K562 (cell line): ENCODE measurements at regions not wholly inside any gene's neighbourhood (a gene's known extent, or its start where the extent isn't known, plus 50 kb on each side); places are given as distances from the start of the nearest gene placed in this dataset.

ENCODE experiments used
- CBX2 ChIP-seq: fragments of 200-600 bp; sonication (generic); IDR thresholded peaks from one replicate; pipeline ENCODE4 v1.6.1; 2012; ENCODE audit warnings: mild to moderate bottlenecking, low read length, inconsistent platforms; ENCODE audit not compliant: insufficient read depth, poor library complexity, severe bottlenecking
- ETV6 ChIP-seq, 3 experiments: fragments of 150-350 bp in 1 of 3; sonication (generic) in 1 of 3; formaldehyde crosslinking in 1 of 3; IDR thresholded peaks; 2 replicates each; pipeline versions ENCODE4 v1.6.1 to v1.8.0; 2014 to 2022; ENCODE audit warnings: borderline replicate concordance in 2 of 3, low read depth in 2 of 3, antibody characterized with exemption in 1 of 3, low read length in 1 of 3, mild to moderate bottlenecking in 1 of 3, missing genetic modification reagents in 1 of 3
- LCOR ChIP-seq: sonication (generic); formaldehyde crosslinking; IDR thresholded peaks from 2 replicates; pipeline ENCODE4 v1.8.0; 2022; ENCODE audit warnings: mild to moderate bottlenecking, missing genetic modification reagents
- MAFK ChIP-seq: IDR thresholded peaks from 2 replicates; pipeline ENCODE4 v1.6.1; 2011; ENCODE audit warnings: low read length, improper control_type of control experiment
- RAD51 ChIP-seq: fragments of 450-650 bp; IDR thresholded peaks from 2 replicates; pipeline ENCODE4 v1.7.1; 2016; ENCODE audit warnings: low read depth, mild to moderate bottlenecking, borderline replicate concordance
- TRIM28 ChIP-seq: fragments of 450-650 bp; IDR thresholded peaks from 2 replicates; pipeline ENCODE4 v1.6.1; 2017
- TF ChIP-seq, protein P1 (sequence below): fragments of 250-450 bp; sonication (Bioruptor Pico); IDR thresholded peaks from 2 replicates; pipeline ENCODE4 v1.6.1; 2021; ENCODE audit warnings: mild to moderate bottlenecking
- TF ChIP-seq, protein P2 (sequence below), 3 experiments: IDR thresholded peaks in 2 of 3; conservative IDR thresholded peaks in 1 of 3; 2 replicates each; pipeline ENCODE4 v1.5.1; 2011 to 2012; ENCODE audit warnings: low read length in 3 of 3, mild to moderate bottlenecking in 3 of 3, control low read depth in 2 of 3, improper control_type of control experiment in 1 of 3, inconsistent platforms in 1 of 3, low read depth in 1 of 3, mixed read lengths in 1 of 3, moderate library complexity in 1 of 3; ENCODE audit not compliant: insufficient read depth in 2 of 3

DNA sequence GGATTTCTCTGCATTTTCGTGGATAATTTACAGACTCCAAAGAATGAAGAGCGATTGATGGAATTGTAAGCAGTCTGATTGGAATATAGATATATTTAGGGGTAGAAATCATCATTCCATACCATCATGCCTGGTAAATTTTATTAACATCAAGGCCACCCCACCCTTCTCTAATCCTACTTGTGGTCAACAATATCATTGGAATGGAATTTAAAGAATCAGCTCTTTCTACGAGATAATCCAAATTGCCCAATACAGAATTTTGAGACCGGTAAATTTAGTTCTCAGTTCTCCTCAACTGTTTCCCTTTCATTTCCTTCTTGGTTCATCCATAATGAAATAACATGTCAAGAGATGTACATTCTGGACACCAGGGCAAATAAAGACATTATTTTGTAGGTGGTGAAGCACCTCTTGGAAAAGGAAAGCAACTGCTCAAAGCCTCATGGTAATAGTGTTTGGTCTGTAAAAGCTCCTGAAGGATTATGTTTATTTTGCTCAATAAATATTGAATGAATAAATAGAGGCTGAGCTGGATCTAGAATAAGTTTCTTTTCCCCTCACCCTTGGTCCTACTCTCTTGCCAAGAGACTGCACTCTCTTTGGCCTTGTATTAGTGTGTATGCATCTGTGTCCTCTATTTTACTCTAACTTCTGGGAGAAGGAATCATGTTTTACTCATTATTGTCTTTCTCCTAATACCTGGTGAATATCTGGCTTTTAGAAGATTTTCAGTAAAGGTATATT is 133.7 kb upstream of the BCL6 start:
- TF ChIP-seq CBX2: no peak
- TF ChIP-seq, protein P1, sequence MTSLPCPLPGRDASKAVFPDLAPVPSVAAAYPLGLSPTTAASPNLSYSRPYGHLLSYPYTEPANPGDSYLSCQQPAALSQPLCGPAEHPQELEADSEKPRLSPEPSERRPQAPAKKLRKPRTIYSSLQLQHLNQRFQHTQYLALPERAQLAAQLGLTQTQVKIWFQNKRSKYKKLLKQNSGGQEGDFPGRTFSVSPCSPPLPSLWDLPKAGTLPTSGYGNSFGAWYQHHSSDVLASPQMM (CRISPR knock-in tag): no peak
- no peak for TF ChIP-seq TRIM28
- TF ChIP-seq RAD51: no peak
- TF ChIP-seq, protein P2, sequence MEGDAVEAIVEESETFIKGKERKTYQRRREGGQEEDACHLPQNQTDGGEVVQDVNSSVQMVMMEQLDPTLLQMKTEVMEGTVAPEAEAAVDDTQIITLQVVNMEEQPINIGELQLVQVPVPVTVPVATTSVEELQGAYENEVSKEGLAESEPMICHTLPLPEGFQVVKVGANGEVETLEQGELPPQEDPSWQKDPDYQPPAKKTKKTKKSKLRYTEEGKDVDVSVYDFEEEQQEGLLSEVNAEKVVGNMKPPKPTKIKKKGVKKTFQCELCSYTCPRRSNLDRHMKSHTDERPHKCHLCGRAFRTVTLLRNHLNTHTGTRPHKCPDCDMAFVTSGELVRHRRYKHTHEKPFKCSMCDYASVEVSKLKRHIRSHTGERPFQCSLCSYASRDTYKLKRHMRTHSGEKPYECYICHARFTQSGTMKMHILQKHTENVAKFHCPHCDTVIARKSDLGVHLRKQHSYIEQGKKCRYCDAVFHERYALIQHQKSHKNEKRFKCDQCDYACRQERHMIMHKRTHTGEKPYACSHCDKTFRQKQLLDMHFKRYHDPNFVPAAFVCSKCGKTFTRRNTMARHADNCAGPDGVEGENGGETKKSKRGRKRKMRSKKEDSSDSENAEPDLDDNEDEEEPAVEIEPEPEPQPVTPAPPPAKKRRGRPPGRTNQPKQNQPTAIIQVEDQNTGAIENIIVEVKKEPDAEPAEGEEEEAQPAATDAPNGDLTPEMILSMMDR (IDR thresholded peaks at IDR 0.05 in 2 of 3, conservative IDR thresholded peaks at IDR 0.05 in 1 of 3; ENCODE audit: insufficient read depth in 2 of 3, low read depth in 1 of 3, low read length in 3 of 3): no peak
- TF ChIP-seq MAFK: no peak
- no peak for TF ChIP-seq ETV6 (IDR thresholded peaks at IDR 0.05; ENCODE audit: borderline replicate concordance in 1 of 2, low read depth in 2 of 2, low read length in 1 of 2)
- TF ChIP-seq ETV6 (CRISPR knock-in tag; IDR thresholded peaks at IDR 0.05; ENCODE audit: borderline replicate concordance): no peak
- TF ChIP-seq LCOR (CRISPR knock-in tag): no peak
